COLO829 (cell line): ENCODE measurements at regions not wholly inside any gene's neighbourhood (a gene's known extent, or its start where the extent isn't known, plus 50 kb on each side); places are given as distances from the start of the nearest gene placed in this dataset.

Experiments used
- DNase-seq: peaks from one replicate; pipeline ENCODE4 v3.0.0; 2012; ENCODE audit warnings: low spot score

GRCh38 chr6:168211681-168212080 is 107.9 kb downstream of the DACT2 start:
- DNase-seq, result no peak

- no peak for DNase-seq
Measured at GRCh38 chr6:168210239-168211105, 109.1 kb downstream of the DACT2 start.

GRCh38 chr6:168209420-168209819 is 110.2 kb downstream of the DACT2 start:
- DNase-seq, result no peak

- no peak for DNase-seq
Measured at GRCh38 chr6:168208854-168209253, 110.7 kb downstream of the DACT2 start.

- DNase-seq, result no peak
Measured at GRCh38 chr6:168208402-168208801, 111.2 kb downstream of the DACT2 start.

GRCh38 chr6:168207421-168208175 is 112.0 kb downstream of the DACT2 start:
- DNase-seq, result no peak

GRCh38 chr6:168206661-168207274 is 112.8 kb downstream of the DACT2 start:
- DNase-seq, result no peak

- no peak for DNase-seq
Measured at GRCh38 chr6:168206186-168206585, 113.4 kb downstream of the DACT2 start.

GRCh38 chr6:168201799-168202198 is 117.8 kb downstream of the DACT2 start:
- DNase-seq, result no peak

- no peak for DNase-seq
Measured at GRCh38 chr6:168201383-168201782, 118.2 kb downstream of the DACT2 start.

- no peak for DNase-seq
Measured at GRCh38 chr6:168200571-168201134, 118.9 kb downstream of the DACT2 start.

GRCh38 chr6:168198302-168199180 is 119.5 kb upstream of the FRMD1 start:
- no peak for DNase-seq

- no peak for DNase-seq
Measured at GRCh38 chr6:168197636-168198301, 118.8 kb upstream of the FRMD1 start.

- no peak for DNase-seq
Measured at GRCh38 chr6:168196881-168197635, 118.0 kb upstream of the FRMD1 start.

- DNase-seq, result no peak
Measured at GRCh38 chr6:168196385-168196860, 117.4 kb upstream of the FRMD1 start.

GRCh38 chr6:168195712-168196111 is 116.7 kb upstream of the FRMD1 start:
- no peak for DNase-seq

- no peak for DNase-seq
Measured at GRCh38 chr6:168194732-168195567, 115.9 kb upstream of the FRMD1 start.

GRCh38 chr6:168193816-168194721 is 115.1 kb upstream of the FRMD1 start:
- DNase-seq, result no peak
